Brain microvascular endothelial cell (primary cell): ENCODE measurements at regions not wholly inside any gene's neighbourhood (a gene's known extent, or its start where the extent isn't known, plus 50 kb on each side); places are given as distances from the start of the nearest gene placed in this dataset.
"Not testable (repeated sequence)": the region's sequence is repeated elsewhere in the genome, so short reads cannot be mapped to it uniquely, and the experiment has no call there.

Experiments used
- DNase-seq: peaks from one replicate; pipeline ENCODE4 v3.0.0-alpha.2; 2020
- H3K27ac ChIP-seq: fragments of 250-450 bp; sonication (Bioruptor Pico); 2 replicates; pipeline ENCODE4 v1.5.1; 2020; ENCODE audit warnings: mild to moderate bottlenecking, moderate library complexity
- H3K27me3 ChIP-seq: fragments of 250-450 bp; sonication (Bioruptor Pico); replicated peaks from 2 replicates; pipeline ENCODE4 v1.5.1; 2020; ENCODE audit warnings: mild to moderate bottlenecking
- H3K36me3 ChIP-seq: fragments of 250-450 bp; sonication (Bioruptor Pico); replicated peaks from 2 replicates; pipeline ENCODE4 v1.5.1; 2020; ENCODE audit warnings: mild to moderate bottlenecking
- H3K4me3 ChIP-seq: 2 replicates; pipeline ENCODE4 v1.5.1; 2011; ENCODE audit warnings: low read depth, mild to moderate bottlenecking, control low read depth, low read length, moderate library complexity
- in situ Hi-C: cut with HindIII; loops from 2 replicates; pipeline ENCODE4 v1.10.0; 2017; ENCODE audit warnings: low sequenced_read_pairs, low pct_ligation_motif_present
- TF ChIP-seq, protein P1 (sequence below): IDR thresholded peaks from 2 replicates; pipeline ENCODE4 v1.5.1; 2011; ENCODE audit warnings: low read depth, mild to moderate bottlenecking, moderate library complexity, low read length, control low read depth, inconsistent platforms; ENCODE audit errors: missing control alignments

DNA sequence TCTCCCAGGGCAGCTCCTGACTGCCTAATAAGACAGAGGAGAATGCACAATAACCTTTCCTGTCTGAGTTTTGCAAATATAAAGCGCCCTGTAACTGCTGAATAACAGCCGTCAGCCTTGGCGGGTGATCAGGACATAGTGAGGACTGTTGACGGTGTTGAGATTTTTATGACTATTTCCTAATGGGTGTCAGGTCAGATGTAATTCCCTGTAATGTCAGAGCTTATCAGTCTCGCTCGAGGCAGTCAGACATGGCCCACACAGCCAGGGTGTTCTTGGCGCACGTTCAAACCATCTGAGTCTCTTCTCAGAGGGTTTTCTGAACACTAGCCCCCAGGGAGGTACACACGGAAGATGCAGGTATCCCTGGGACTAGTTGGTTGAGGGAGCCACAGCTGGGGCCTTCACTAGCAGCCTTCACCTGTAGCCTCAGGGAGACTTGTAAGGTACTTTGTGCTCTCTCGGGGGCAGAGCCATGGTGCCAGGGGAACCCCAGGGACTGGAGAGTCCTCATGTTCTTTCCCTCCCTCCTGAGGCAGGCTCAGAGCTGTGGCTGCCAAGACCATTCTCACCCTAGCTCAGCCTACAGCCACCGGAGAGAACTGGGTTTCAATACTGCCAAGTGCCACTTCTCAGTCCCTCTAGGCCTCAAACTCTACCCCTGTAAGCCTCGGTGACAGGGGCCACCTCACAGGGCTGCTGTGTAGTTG is 213.1 kb downstream of the UQCRFS1 start:
- in situ Hi-C loops: no loop called here

DNA sequence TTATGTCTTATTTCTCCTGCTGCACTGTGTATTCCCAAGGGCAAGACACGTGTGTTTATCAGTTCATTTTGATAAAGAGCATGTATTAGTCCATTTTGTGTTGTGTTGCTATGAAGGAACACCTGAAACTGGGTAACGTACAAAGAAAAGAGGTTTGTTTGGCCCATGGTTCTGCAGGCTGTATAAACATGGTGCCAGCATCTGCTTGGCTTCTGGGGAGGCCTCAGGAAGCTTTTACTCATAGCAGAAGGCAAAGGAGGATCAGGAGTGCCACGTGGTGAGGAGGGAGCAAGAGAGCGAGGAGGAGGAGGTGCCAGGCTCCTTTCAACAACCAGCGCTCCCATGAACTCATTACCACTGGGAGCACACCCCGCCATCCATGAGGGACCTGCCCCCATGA is 214.0 kb downstream of the UQCRFS1 start:
- Histone ChIP-seq H3K36me3 (no peaks in the 10 kb centered on the region), H3K27ac (no peak overlapping the region), H3K4me3 (no peak overlapping the region), H3K27me3 (no peaks in the 10 kb centered on the region)
- TF ChIP-seq, protein P1, sequence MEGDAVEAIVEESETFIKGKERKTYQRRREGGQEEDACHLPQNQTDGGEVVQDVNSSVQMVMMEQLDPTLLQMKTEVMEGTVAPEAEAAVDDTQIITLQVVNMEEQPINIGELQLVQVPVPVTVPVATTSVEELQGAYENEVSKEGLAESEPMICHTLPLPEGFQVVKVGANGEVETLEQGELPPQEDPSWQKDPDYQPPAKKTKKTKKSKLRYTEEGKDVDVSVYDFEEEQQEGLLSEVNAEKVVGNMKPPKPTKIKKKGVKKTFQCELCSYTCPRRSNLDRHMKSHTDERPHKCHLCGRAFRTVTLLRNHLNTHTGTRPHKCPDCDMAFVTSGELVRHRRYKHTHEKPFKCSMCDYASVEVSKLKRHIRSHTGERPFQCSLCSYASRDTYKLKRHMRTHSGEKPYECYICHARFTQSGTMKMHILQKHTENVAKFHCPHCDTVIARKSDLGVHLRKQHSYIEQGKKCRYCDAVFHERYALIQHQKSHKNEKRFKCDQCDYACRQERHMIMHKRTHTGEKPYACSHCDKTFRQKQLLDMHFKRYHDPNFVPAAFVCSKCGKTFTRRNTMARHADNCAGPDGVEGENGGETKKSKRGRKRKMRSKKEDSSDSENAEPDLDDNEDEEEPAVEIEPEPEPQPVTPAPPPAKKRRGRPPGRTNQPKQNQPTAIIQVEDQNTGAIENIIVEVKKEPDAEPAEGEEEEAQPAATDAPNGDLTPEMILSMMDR: no peak
- DNase-seq: no peak
- in situ Hi-C loops: no loop called here

More for the DNA sequence above, 213.1 kb downstream of the UQCRFS1 start:
- TF ChIP-seq, protein P1: no peak
- DNase-seq: no peak
- no peaks in the 10 kb centered on the region for H3K27me3 ChIP-seq
- no peak overlapping the region for H3K4me3 ChIP-seq
- no peak overlapping the region for H3K27ac ChIP-seq
- H3K36me3 ChIP-seq: no peaks in the 10 kb centered on the region

DNA sequence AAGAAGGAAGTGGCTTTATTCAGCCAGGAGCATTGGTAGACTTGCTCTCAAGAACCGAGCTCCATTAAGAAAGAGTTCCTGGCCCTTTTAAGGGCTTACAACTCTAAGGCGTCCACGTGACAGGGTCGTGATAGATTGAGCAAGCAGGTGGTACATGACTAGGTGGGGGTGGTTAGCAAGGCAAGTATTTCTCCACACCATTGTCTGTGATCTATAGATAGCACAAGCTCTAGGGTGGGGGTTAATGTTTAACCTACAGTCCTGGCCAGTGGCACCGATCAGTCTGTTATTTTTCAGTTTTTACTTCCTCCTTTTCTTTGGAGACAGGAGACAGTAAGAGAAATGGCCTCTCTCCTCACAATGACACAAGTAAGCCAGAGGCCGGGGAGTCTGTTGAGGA is 215.1 kb downstream of the UQCRFS1 start:
- DNase-seq, H3K27ac ChIP-seq, in situ Hi-C loops, H3K36me3 ChIP-seq, H3K4me3 ChIP-seq, H3K27me3 ChIP-seq: not testable (repeated sequence)

DNA sequence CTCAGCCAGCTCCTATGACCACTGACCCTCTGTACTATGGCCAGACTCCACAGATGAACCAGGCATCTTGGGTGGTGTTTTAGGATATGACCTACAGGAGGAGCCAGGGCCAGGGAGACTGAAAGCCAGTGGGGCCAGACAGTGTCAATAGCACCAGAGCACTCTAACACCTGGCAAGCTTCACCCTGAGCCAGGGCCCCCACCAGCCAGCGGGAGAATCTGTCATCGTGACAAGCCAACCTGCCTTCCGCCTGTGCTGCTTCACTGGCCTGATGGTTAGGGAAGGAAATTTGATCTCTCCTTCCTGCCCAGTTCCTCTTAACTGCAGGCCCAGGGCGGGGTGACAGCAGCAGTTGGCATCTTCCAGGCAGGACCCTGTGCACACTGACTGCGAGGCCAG is 222.4 kb downstream of the UQCRFS1 start:
- Histone ChIP-seq H3K27me3 (no peaks in the 10 kb centered on the region), H3K27ac (no peak overlapping the region), H3K36me3 (no peaks in the 10 kb centered on the region), H3K4me3 (no peak overlapping the region)
- TF ChIP-seq, protein P1: no peak
- DNase-seq: no peak
- in situ Hi-C loops: no loop called here

DNA sequence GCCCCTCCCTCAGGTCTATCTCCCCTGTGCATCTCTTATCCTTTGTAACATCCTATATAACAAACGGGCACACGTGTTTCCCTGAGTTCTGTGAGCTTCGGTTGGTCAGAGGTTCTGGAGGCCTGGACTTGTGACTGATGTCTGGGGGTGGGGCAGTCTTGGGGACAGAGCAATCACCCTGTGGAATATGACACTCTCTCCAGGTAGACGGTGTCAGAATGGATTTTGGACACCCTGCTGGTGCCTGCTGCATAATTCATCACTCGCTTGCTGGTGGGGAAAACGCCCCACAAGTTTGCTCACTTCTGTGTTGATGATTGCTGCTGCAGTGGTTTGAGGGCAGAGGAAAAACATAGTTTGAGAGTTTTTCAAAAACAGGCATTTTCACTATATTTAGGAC is 223.2 kb downstream of the UQCRFS1 start:
- no peak for DNase-seq
- in situ Hi-C loops: no loop called here
- Histone ChIP-seq H3K27me3 (no peaks in the 10 kb centered on the region), H3K4me3 (no peak overlapping the region), H3K27ac (no peak overlapping the region), H3K36me3 (no peaks in the 10 kb centered on the region)
- TF ChIP-seq, protein P1: no peak

DNA sequence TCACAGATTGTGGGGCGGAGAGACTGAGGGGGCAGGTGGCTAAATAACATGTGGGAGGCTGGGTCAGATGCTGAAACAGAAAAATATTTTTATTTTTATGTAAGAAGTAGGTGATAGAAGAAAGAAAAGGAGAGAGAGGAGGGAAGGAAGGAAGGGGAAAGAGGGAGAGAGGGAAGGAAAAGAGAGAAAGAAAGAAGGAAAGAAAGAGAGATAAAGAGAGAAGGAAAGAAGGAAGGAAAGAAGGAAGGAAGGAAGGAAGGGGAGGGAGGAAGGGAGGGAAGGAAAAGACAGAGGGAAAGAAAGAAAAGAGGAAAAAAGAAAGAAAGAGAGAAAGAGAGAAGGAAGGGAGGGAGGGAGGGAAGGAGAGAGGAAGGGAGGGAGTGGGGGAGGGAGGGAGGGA is 224.9 kb downstream of the UQCRFS1 start:
- Histone ChIP-seq H3K36me3 (no peaks in the 10 kb centered on the region), H3K27me3 (no peaks in the 10 kb centered on the region), H3K4me3 (no peak overlapping the region), H3K27ac (no peak overlapping the region)
- DNase-seq: no peak
- TF ChIP-seq, protein P1: no peak
- in situ Hi-C loops: no loop called here
